HG03432 (cell line): ENCODE measurements at regions not wholly inside any gene's neighbourhood (a gene's known extent, or its start where the extent isn't known, plus 50 kb on each side); places are given as distances from the start of the nearest gene placed in this dataset.

Source experiments
- ATAC-seq: cut with Tn5 transposase; IDR thresholded peaks from one replicate; pipeline ENCODE4 v1.9.1; 2021; ENCODE audit warnings: mild to moderate bottlenecking, moderate library complexity; ENCODE audit not compliant: unreplicated experiment

DNA sequence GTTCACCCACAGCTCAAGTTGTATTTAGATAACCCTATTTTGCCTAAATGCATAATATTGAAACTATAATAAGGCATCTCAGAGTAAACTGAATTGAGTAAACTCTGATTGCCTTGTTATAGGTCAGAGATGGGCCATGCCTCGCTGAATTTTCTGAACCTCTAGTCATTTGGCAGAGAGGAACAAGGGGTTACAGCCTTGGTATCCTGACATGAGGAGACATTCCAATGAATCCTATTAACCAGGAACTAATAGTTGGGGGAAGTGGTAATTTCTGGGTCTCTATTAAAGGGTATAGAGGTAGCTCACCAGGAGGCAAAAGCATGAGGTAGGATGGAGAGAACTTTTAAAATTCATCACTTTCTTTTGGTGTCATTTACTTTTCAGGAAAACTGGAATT, 227.4 kb upstream of the CHST9 start:
- no peak for ATAC-seq

DNA sequence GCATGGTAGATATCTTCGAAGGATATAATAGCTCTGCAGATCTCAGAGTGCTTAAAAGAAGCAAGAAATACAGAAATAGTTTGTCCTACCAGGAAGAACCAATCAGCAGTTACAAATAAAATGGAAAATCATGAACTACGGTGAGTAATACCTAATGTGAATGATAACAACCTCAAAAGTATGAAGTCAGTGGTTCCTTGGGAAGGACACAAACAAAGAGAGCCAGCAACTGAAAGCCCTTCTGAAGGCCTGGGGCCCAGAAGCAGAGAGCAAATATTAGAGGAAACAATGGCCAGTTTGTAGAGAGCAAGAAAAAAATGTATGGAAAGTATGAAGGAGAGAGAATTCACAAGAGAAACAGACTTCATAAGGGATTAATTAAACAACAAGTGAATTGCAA, 226.8 kb upstream of the CHST9 start:
- ATAC-seq, result no peak

DNA sequence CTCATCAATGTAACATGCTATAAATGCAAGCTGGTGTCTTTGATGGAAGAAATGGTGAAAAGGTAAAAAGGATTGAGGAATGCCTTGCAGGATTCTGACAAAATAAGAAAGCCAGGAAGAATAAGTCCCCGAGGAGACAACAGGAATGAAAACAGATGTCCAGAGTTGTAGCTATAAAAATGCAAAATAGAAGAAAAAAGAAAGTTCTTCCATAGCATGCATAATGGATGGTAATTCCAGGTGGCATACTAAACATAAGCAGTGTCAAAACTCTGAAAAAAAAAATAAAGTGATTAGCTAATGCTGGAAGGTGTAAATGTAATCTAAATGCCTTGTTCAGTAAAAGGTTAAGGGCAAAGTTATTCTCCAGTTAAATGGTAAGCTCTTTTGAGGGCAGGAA, 225.9 kb upstream of the CHST9 start:
- no peak for ATAC-seq

DNA sequence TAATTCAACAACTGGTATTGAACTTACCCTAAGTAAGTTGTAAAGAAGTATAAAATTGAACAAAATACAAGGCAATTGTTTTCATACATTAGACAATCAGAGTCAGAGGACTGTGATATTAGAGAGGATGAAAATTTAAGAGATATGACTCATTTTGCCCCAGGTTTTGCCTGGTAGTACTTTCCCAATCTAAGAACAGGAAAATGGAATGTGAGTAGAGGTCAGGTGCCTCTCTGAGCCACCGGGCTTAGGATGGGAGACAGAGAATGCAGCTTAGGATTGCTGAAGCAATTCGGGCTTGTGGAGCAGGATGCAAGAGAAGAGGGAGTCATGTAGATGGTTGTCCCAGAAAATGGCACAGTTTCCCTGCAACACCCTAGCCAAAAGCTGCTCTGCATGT, 219.7 kb upstream of the CHST9 start:
- no peak for ATAC-seq

- no peak for ATAC-seq
Measured at GRCh38 chr18:27400001-27400400, 214.9 kb upstream of the CHST9 start.

GRCh38 chr18:27395752-27396151, 210.6 kb upstream of the CHST9 start:
- ATAC-seq, result no peak

GRCh38 chr18:27394687-27395086, 209.6 kb upstream of the CHST9 start:
- no peak for ATAC-seq

DNA sequence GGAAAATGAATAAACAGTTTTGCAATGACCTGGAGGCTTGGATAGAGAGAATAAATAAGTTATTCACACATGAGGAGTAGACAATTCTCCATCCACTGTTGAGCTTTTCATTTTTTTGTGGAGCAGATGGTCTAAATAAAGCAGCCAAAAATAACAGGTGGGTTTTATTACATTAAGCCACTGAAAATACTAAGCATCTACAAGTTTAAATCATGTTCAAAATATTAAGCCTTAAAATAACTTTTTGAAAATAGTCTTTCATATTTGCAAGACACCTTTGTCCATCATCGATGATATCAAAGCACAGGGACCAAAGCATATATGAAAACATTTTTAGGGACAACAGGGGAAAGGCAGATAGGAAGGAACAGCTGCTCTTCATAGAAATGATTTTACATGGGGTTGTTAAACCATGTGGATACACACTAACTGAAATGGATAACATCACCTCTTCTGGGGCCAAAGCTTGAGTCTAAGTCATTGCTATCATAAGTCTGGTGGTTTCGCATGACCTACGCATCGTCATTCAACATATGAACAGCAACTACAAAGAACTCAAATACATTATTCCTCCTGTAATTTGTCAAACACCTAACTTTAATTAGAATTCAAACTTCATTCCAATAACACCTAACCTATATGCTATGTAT, 197.6 kb upstream of the CHST9 start:
- no peak for ATAC-seq

- ATAC-seq, result peak; percentile 76
Measured at GRCh38 chr18:27378431-27379095, 193.5 kb upstream of the CHST9 start.

GRCh38 chr18:27377251-27377650, 192.1 kb upstream of the CHST9 start:
- ATAC-seq, result no peak

GRCh38 chr18:27372386-27372785, 187.3 kb upstream of the CHST9 start:
- no peak for ATAC-seq

DNA sequence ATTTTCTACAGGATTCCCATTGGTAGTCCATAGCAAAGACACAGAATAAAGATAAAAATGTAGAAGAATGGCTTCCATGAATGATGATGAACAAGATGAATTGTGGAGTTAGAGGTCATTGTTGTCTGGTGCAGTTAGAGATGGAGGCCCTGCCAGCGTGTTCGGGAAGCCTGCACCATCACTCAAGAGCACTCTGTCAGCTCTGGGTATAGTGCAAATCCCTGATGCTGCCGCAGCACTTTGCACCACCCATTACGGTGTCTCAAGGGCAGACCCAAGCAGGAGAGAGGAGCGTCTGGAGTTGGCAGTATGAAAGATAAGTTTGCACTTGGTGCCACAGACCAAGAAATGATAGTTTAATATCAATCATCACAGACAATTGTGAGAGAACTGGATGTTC, 181.6 kb upstream of the CHST9 start:
- no peak for ATAC-seq

GRCh38 chr18:27366151-27366550, 181.0 kb upstream of the CHST9 start:
- no peak for ATAC-seq

GRCh38 chr18:27363872-27364271, 178.8 kb upstream of the CHST9 start:
- no peak for ATAC-seq

GRCh38 chr18:27361477-27361876, 176.4 kb upstream of the CHST9 start:
- ATAC-seq, result no peak

GRCh38 chr18:27355308-27355707, 170.2 kb upstream of the CHST9 start:
- ATAC-seq, result no peak

DNA sequence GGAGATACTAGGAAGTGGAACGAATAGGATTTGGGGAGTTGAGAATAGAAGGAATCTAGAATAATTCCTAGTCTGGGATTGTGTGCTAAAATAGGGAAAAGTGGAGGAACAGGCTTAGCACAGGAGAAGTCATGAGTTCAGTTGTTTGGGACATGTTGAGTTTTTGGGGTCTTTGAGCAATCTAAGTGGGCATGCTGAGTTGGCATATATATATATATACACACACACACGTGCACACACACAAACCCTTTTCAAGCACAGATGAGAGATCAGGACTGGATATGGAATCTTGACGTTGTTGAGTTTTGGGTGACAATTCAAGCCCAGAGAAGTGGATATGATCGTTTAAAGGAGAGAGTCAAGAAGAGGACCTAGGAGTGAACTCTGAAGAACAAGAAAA, 168.2 kb upstream of the CHST9 start:
- ATAC-seq, result no peak

DNA sequence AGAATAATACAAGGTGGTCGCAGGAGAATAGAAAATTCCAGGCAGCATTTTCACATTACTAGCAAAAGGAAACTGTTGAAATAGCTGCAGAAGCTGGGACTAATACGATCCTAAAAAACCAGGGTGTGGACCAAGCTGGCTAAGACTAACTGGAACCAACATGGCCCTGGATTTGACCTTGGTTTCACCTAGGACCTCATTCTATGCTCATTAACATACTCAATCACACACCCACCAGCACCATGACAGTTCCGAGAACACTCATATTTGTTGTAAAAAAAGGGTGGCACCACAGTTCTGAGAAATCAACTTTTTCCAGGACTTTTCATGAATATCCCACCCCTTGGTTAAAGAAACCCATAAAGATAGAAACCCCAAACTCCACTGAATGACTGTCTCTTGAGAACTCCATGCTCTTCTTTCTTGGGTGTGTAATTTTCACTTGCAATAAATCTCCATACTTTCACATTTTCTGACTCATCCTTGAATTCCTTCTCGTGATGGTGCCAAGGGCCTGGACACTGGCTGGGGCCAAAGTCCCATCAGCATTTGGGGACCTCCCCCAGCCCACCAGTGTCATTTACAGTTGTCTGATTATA, 164.3 kb upstream of the CHST9 start:
- no peak for ATAC-seq

DNA sequence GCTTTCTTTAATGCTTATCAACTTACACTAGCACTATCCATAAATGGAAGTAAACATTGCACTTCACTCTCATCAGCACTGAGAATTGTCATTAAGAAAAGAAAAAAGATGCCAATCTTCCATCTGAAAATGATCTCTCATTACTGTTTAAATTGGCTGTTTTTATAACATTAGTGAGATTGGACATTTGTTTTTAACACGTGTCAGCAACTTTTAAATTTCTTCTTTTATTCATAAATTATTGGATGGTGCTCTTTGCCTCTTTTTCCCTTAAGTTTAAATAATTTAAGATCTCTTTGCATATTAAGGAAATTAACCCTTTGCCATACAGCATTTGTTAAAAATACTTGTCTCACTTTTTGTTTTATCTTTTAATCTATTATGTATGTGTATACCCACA, 146.5 kb upstream of the CHST9 start:
- no peak for ATAC-seq

DNA sequence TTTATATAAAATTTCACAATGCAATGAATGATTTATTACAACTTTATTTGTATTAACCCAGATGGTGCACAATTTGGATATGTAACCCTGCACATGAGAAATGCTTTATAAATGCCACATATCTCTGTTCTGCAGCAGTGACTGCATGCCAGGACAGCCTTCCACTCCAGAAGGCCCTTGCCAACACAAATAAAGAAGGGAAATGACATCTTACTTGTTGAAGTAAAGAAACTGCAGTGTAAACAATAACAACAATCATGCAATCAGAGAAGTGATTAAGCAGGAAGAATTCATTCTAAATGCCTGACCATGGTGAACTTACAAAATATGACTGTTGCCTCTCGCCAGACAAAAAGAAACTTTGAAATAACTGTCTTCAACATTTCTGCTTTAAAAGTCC, 129.9 kb upstream of the CHST9 start:
- ATAC-seq, result no peak

- ATAC-seq, result no peak
Measured at GRCh38 chr18:27313678-27314077, 128.6 kb upstream of the CHST9 start.

- no peak for ATAC-seq
Measured at GRCh38 chr18:27312853-27313252, 127.7 kb upstream of the CHST9 start.

DNA sequence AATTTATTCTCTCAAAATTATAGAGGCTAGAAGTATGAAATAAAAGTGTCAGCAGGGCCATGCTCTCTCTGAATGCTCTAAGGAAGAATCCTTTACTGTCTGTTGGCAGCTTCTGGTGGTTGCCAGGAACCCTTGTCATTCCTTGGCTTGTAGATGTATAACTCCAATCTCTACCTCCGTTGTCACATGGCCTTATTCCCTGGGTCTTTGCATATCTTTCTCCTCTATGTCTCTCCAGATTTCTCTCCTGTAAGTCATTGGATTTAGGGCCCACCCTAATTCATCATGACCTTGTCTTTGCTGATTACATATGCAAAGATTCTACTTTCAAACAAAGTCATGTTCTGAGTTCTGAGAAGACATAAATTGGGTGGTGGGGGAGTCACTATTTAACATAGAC, 127.0 kb upstream of the CHST9 start:
- no peak for ATAC-seq
